PC-9 (cell line): ENCODE measurements at regions not wholly inside any gene's neighbourhood (a gene's known extent, or its start where the extent isn't known, plus 50 kb on each side); places are given as distances from the start of the nearest gene placed in this dataset.

Experiments used
- BruUV-seq: library from RNA; stranded (reverse); fragments of 400-500 nt; replicated peaks from 2 replicates; lab custom pipeline; 2021; lab: Mats Ljungman, UMichigan
- CTCF ChIA-PET: fragments of 300-600 bp; sonication (Branson Sonifier 250); formaldehyde crosslinking; loops from one replicate; lab custom pipeline; 2022; ENCODE audit warnings: antibody characterized with exemption; lab: Charles Lee
- POLR2A ChIA-PET: fragments of 300-600 bp; sonication (Branson Sonifier 250); formaldehyde crosslinking; loops from one replicate; lab custom pipeline; 2022; ENCODE audit warnings: antibody characterized with exemption; ENCODE audit not compliant: unreplicated experiment; lab: Charles Lee
- DNase-seq, 2 experiments: peaks; one replicate each; pipeline versions ENCODE4 v3.0.0 to v3.0.0-alpha.2; 2015 to 2022; ENCODE audit warnings: mixed read lengths in 1 of 2
- H2AFZ ChIP-seq: fragments of 200-600 bp; sonication (generic); 2 replicates; pipeline ENCODE4 v1.8.1; 2017; ENCODE audit warnings: antibody characterized with exemption
- H3F3A ChIP-seq: fragments of 200-600 bp; sonication (generic); 2 replicates; pipeline ENCODE4 v1.8.1; 2017; ENCODE audit warnings: antibody characterized with exemption, mild to moderate bottlenecking, low read depth; ENCODE audit not compliant: insufficient read depth
- H3K27ac ChIP-seq: fragments of 200-600 bp; sonication (generic); 2 replicates; pipeline ENCODE4 v1.6.1; 2016; ENCODE audit warnings: mixed run types
- H3K27me3 ChIP-seq: fragments of 200-600 bp; sonication (generic); 2 replicates; pipeline ENCODE4 v1.6.1; 2016; ENCODE audit warnings: low read depth, mixed run types; ENCODE audit not compliant: insufficient read depth
- H3K36me3 ChIP-seq: fragments of 200-600 bp; sonication (generic); 2 replicates; pipeline ENCODE4 v1.6.1; 2016; ENCODE audit warnings: low read depth, mixed run types
- H3K4me1 ChIP-seq: fragments of 200-600 bp; sonication (generic); replicated peaks from 2 replicates; pipeline ENCODE4 v1.6.1; 2016; ENCODE audit warnings: mixed run types; ENCODE audit not compliant: insufficient read depth
- H3K4me2 ChIP-seq: fragments of 200-600 bp; sonication (generic); 2 replicates; pipeline ENCODE4 v1.6.1; 2017; ENCODE audit warnings: mixed run types
- H3K4me3 ChIP-seq: fragments of 200-600 bp; sonication (generic); 2 replicates; pipeline ENCODE4 v1.6.1; 2016; ENCODE audit warnings: mixed run types
- H3K79me2 ChIP-seq: fragments of 200-600 bp; sonication (generic); 2 replicates; pipeline ENCODE4 v1.6.1; 2017; ENCODE audit warnings: low read depth, mixed run types
- H3K9me2 ChIP-seq: fragments of 200-600 bp; sonication (generic); 2 replicates; pipeline ENCODE4 v1.8.1; 2017; ENCODE audit warnings: mild to moderate bottlenecking; ENCODE audit not compliant: insufficient read depth
- H3K9me3 ChIP-seq: fragments of 200-600 bp; sonication (generic); 2 replicates; pipeline ENCODE4 v1.8.1; 2016; ENCODE audit warnings: low read depth; ENCODE audit not compliant: insufficient read depth
- H4K20me1 ChIP-seq: fragments of 200-600 bp; sonication (generic); 2 replicates; pipeline ENCODE4 v1.8.1; 2017; ENCODE audit not compliant: insufficient read depth
- CTCF ChIP-seq: fragments of 200-600 bp; sonication (generic); conservative IDR thresholded peaks from 2 replicates; pipeline ENCODE4 v1.6.1; 2017; ENCODE audit warnings: mixed run types, antibody characterized with exemption, mild to moderate bottlenecking, moderate library complexity
- EZH2 ChIP-seq: fragments of 200-600 bp; sonication (generic); IDR thresholded peaks from 2 replicates; pipeline ENCODE4 v1.8.0; 2017; ENCODE audit warnings: antibody characterized with exemption, low read depth
- intact Hi-C: fragments of 100-400 bp; cut with micrococcal nuclease; formaldehyde crosslinking; loops from one replicate; pipeline ENCODE4 v1.10.0; 2022; ENCODE audit not compliant: unreplicated experiment

GRCh38 chr5:122545986-122546385, 228.9 kb upstream of the SNX2 start:
- Histone ChIP-seq H2AFZ (no peak overlapping the region), H3K36me3 (no peaks in the 10 kb centered on the region), H3F3A (no peaks in the 10 kb centered on the region), H3K4me2 (no peak overlapping the region), H3K4me3 (no peak overlapping the region), H3K9me3 (no peaks in the 10 kb centered on the region), H3K4me1 (no peaks in the 10 kb centered on the region), H4K20me1 (no peaks in the 10 kb centered on the region), H3K27ac (no peak overlapping the region), H3K27me3 (no peaks in the 10 kb centered on the region), H3K79me2 (no peaks in the 10 kb centered on the region), H3K9me2 (no peaks in the 10 kb centered on the region)
- ChIA-PET POLR2A (no interaction called here), CTCF (no interaction called here)
- DNase-seq: no peak
- no peak for TF ChIP-seq EZH2
- TF ChIP-seq CTCF: no peak
- no TSS peak for BruUV-seq
- intact Hi-C loops: no loop called here

- DNase-seq: no peak
- H2AFZ ChIP-seq: no peak overlapping the region
- H4K20me1 ChIP-seq: no peaks in the 10 kb centered on the region
- CTCF ChIA-PET: no interaction called here
- no peak overlapping the region for H3K4me3 ChIP-seq
- POLR2A ChIA-PET: no interaction called here
- no TSS peak for BruUV-seq
- no peak overlapping the region for H3K27ac ChIP-seq
- no peaks in the 10 kb centered on the region for H3K79me2 ChIP-seq
- TF ChIP-seq CTCF (no peak), EZH2 (no peak)
- no peaks in the 10 kb centered on the region for H3K9me3 ChIP-seq
- no peaks in the 10 kb centered on the region for H3K4me1 ChIP-seq
- H3F3A ChIP-seq: no peaks in the 10 kb centered on the region
- no peak overlapping the region for H3K4me2 ChIP-seq
- intact Hi-C loops: no loop called here
- H3K9me2 ChIP-seq: no peaks in the 10 kb centered on the region
- no peaks in the 10 kb centered on the region for H3K27me3 ChIP-seq
- H3K36me3 ChIP-seq: no peaks in the 10 kb centered on the region
These were observed 227.7 kb upstream of the SNX2 start for GRCh38 chr5:122547219-122547618.

GRCh38 chr5:122547669-122548068, 227.2 kb upstream of the SNX2 start:
- ChIA-PET CTCF (no interaction called here), POLR2A (no interaction called here)
- Histone ChIP-seq H4K20me1 (no peaks in the 10 kb centered on the region), H3K9me2 (no peaks in the 10 kb centered on the region), H3K4me2 (no peak overlapping the region), H3K36me3 (no peaks in the 10 kb centered on the region), H3K27me3 (no peaks in the 10 kb centered on the region), H3K9me3 (no peaks in the 10 kb centered on the region), H3K4me3 (no peak overlapping the region), H3K79me2 (no peaks in the 10 kb centered on the region), H2AFZ (no peak overlapping the region), H3K4me1 (no peaks in the 10 kb centered on the region), H3F3A (no peaks in the 10 kb centered on the region), H3K27ac (no peak overlapping the region)
- intact Hi-C loops: no loop called here
- no TSS peak for BruUV-seq
- no peak for TF ChIP-seq CTCF
- no peak for TF ChIP-seq EZH2
- DNase-seq: no peak
